Cardiac muscle cell (in vitro differentiated cells and primary cell): ENCODE measurements at regions not wholly inside any gene's neighbourhood (a gene's known extent, or its start where the extent isn't known, plus 50 kb on each side); places are given as distances from the start of the nearest gene placed in this dataset.

ENCODE experiments used
- DNase-seq, 2 donors: peaks; one replicate each; pipeline versions ENCODE4 v3.0.0 to v3.0.0-alpha.2; 2010 to 2017; ENCODE audit warnings: low read depth in 1 of 2, low spot score in 1 of 2
- H3K27ac ChIP-seq: fragments of 200-600 bp; sonication (generic); 2 replicates; pipeline ENCODE4 v1.5.1; 2016
- H3K27me3 ChIP-seq: fragments of 200-600 bp; sonication (generic); 2 replicates; pipeline ENCODE4 v1.6.0; 2016; ENCODE audit warnings: control low read depth
- H3K36me3 ChIP-seq: fragments of 200-600 bp; sonication (generic); 2 replicates; pipeline ENCODE4 v1.5.1; 2016; ENCODE audit warnings: control low read depth
- H3K4me1 ChIP-seq: fragments of 200-600 bp; sonication (generic); 2 replicates; pipeline ENCODE4 v1.8.1; 2017; ENCODE audit warnings: low read depth, mild to moderate bottlenecking, mixed run types
- H3K4me3 ChIP-seq: fragments of 200-600 bp; sonication (generic); 2 replicates; pipeline ENCODE4 v1.5.1; 2016; ENCODE audit warnings: mild to moderate bottlenecking
- H3K9me3 ChIP-seq: fragments of 200-600 bp; sonication (generic); 2 replicates; pipeline ENCODE4 v1.5.1; 2017; ENCODE audit warnings: low read depth, mild to moderate bottlenecking, control low read depth
- CTCF ChIP-seq: IDR thresholded peaks from 2 replicates; pipeline ENCODE4 v1.5.1; 2012; ENCODE audit warnings: low read depth, mild to moderate bottlenecking, low read length

DNA sequence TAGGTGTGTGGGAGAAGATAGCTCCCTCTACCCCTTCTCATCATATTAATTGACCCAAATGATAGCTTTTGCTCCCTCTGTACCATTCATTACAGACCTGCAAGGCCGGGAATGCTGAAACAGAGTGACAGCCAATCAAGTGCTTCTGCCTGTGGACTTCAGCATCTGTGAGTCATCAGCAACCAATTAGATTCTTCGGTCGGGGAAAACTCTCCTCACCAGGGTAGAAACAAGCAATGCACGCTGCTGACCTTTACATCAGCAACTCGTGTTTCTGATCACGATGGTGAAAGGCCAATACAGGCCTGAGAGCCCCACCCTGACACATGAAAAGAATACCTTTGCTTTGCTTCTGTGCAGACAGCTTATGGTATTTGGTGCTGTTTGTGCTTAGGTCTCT, 347.2 kb upstream of the DDX53 start:
- no peaks in the 10 kb centered on the region for H3K27me3 ChIP-seq
- no peaks in the 10 kb centered on the region for H3K36me3 ChIP-seq
- H3K27ac ChIP-seq: no peak overlapping the region
- H3K4me1 ChIP-seq: peaks cover 6% of the 10 kb centered on the region
- no peak for TF ChIP-seq CTCF
- H3K9me3 ChIP-seq: no peaks in the 10 kb centered on the region
- DNase-seq: peak; percentile 36 to 53
- H3K4me3 ChIP-seq: no peak overlapping the region

- H3K27ac ChIP-seq: no peak overlapping the region
- peaks cover 7% of the 10 kb centered on the region for H3K4me1 ChIP-seq
- H3K36me3 ChIP-seq: no peaks in the 10 kb centered on the region
- no peaks in the 10 kb centered on the region for H3K9me3 ChIP-seq
- DNase-seq: no peak
- no peaks in the 10 kb centered on the region for H3K27me3 ChIP-seq
- no peak for TF ChIP-seq CTCF
- no peak overlapping the region for H3K4me3 ChIP-seq
These were observed 339.0 kb upstream of the DDX53 start for GRCh38 chrX:22660756-22661155.

DNA sequence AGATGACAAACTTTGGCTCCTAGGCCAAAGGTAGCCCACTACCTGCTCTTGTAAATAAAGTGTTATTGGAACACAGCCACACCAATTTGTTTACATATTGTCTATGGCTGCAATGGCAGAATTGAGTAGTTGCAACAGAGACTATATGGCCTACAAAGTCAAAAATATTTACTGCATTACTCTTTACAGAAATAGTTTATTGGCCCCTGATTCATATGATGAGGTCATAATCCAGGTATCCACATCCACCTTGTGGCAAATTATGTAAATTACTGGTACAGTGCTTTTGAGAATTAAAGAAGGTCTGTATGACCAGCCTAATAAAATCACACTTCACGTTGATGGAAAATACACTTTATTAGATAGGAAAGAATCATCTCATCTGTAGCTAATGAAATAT, 337.0 kb upstream of the DDX53 start:
- peaks cover 7% of the 10 kb centered on the region for H3K4me1 ChIP-seq
- no peak overlapping the region for H3K4me3 ChIP-seq
- no peaks in the 10 kb centered on the region for H3K36me3 ChIP-seq
- no peak overlapping the region for H3K27ac ChIP-seq
- no peak for DNase-seq
- no peaks in the 10 kb centered on the region for H3K27me3 ChIP-seq
- H3K9me3 ChIP-seq: no peaks in the 10 kb centered on the region
- no peak for TF ChIP-seq CTCF

DNA sequence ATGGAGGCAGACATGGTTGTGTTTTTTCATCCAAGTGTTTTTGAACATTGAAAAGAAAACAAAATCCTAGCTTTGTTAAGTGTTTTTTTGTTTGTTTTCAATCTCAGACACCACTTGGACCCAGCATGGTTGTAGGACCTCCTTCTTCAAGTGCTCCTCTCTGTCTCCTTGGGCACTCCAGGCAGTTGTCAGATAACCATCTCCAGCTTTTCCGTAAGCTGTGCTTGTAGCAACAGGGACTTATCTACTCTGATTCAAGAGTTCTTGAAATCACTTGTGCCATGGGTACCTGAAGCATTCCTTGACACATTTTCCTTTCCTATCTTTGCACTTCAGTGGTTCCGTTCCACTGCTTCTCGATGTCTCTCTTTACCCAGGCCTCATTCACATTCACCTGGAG, 334.9 kb upstream of the DDX53 start:
- Histone ChIP-seq H3K27me3 (no peaks in the 10 kb centered on the region), H3K4me3 (no peak overlapping the region), H3K4me1 (peaks cover 7% of the 10 kb centered on the region), H3K9me3 (no peaks in the 10 kb centered on the region), H3K27ac (no peak overlapping the region), H3K36me3 (no peaks in the 10 kb centered on the region)
- no peak for TF ChIP-seq CTCF
- DNase-seq: peak in 1 of 2 donors; percentile 17

DNA sequence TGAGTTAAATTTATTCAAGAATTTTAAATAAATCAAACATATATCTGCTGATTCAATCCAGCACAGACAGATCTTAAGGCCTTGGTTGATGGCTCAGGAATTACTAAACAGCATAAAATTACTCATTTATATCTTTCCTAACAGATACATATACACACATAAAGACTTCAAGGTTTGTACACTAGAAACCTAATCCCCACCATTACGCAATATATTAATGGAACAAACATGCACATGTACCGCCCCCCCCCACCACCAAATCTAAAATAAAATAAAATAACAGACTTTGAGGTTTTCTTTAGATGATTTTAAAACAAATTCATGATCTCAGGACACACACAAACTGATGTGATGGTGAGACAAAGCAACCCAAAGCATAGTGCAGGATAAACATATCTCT, 333.9 kb upstream of the DDX53 start:
- Histone ChIP-seq H3K27ac (no peak overlapping the region), H3K4me1 (peaks cover 7% of the 10 kb centered on the region), H3K36me3 (no peaks in the 10 kb centered on the region), H3K9me3 (no peaks in the 10 kb centered on the region), H3K27me3 (no peaks in the 10 kb centered on the region), H3K4me3 (no peak overlapping the region)
- no peak for TF ChIP-seq CTCF
- no peak for DNase-seq

GRCh38 chrX:22666441-22666840, 333.3 kb upstream of the DDX53 start:
- H3K36me3 ChIP-seq: no peaks in the 10 kb centered on the region
- H3K9me3 ChIP-seq: no peaks in the 10 kb centered on the region
- H3K27me3 ChIP-seq: no peaks in the 10 kb centered on the region
- no peak overlapping the region for H3K27ac ChIP-seq
- no peak overlapping the region for H3K4me3 ChIP-seq
- TF ChIP-seq CTCF: peak; percentile 29
- H3K4me1 ChIP-seq: peaks cover 7% of the 10 kb centered on the region
- DNase-seq: peak; percentile 33 to 60
